Spleen (tissue), 7 donors: ENCODE measurements at regions not wholly inside any gene's neighbourhood (a gene's known extent, or its start where the extent isn't known, plus 50 kb on each side); places are given as distances from the start of the nearest gene placed in this dataset.

Experiments
- CTCF ChIP-seq, 11 experiments: fragments of 200-600 bp in 7 of 11; fragments of 450-650 bp in 4 of 11; sonication (generic) in 4 of 11; IDR thresholded peaks in 8 of 11; conservative IDR thresholded peaks in 3 of 11; 1 replicate in 7 of 11; 2 replicates in 4 of 11; pipeline versions ENCODE4 v1.4.0 to v1.8.0; 2016 to 2021; ENCODE audit warnings: antibody characterized with exemption in 11 of 11, inconsistent platforms in 4 of 11, mild to moderate bottlenecking in 1 of 11
- POLR2A ChIP-seq, 3 donors: fragments of 450-650 bp; IDR thresholded peaks; one replicate each; pipeline ENCODE4 v1.5.1; 2017; ENCODE audit warnings: antibody characterized with exemption in 3 of 3, mild to moderate bottlenecking in 1 of 3
- POLR2AphosphoS5 ChIP-seq, 3 donors: sonication (generic); formaldehyde crosslinking; IDR thresholded peaks; one replicate each; pipeline ENCODE4 v1.5.1; 2017; ENCODE audit warnings: antibody characterized with exemption in 3 of 3
- donor health status: DM: no; HTN: no; CAD: no; lungs with moderate emphysema.
- donor health status: DM: no; HTN: no; CAD: no.
- donor health status: DM: no; HTN: no; CAD: no.

- TF ChIP-seq CTCF (IDR thresholded peaks at IDR 0.05 in 8 of 11, conservative IDR thresholded peaks at IDR 0.05 in 3 of 11) (no peak), POLR2AphosphoS5 (IDR thresholded peaks at IDR 0.05) (no peak), POLR2A (IDR thresholded peaks at IDR 0.05) (no peak)
These were observed 760.6 kb downstream of the NR2F2 start for GRCh38 chr15:97091093-97091492.
